ENCODE measurements at regions not wholly inside any gene's neighbourhood (a gene's known extent, or its start where the extent isn't known, plus 50 kb on each side); places are given as distances from the start of the nearest gene placed in this dataset.

- DNase-seq, result no peak
Observed at GRCh38 chr6:14444295-14444972, 326.9 kb downstream of the CD83 start.

DNA sequence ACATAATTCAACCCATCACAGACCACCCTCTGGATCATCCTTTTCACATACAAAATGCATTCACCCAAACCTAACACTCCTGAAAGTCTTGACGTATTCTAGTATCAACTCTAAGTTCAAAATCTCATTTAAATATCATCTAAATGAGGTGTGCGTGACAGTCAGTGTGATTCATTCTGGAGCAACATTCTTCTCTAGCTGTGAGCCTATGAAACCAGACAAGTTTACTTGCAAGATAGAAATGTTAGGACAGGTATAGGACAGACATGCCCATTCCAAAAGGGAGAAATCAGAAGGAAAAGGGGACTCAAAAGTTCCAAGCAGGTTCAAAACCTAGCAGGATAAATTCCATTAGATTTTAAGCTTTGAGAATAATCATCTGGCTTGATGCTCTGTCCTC is 329.7 kb downstream of the CD83 start:
- DNase-seq, result no peak

DNA sequence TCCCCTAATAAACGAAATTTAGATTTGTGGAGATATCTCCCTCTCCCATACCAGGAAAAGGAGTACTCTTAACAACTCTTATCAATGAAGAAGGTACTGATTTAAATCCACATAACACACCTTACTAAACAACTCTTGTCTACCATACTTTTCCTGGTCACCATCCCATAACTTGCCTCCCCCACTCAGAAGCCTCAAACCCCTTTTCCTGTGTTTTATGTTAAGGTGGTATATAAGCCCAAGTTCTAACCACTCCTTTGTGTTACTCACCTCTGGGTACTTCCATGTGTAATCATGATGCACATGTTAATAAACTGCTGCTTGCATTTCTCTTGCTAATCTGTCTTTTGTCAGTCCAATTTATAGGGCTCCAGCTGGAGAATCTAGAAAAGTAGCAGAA is 330.7 kb downstream of the CD83 start:
- DNase-seq, result no peak

- DNase-seq, result no peak
Observed at GRCh38 chr6:14450133-14450504, 332.5 kb downstream of the CD83 start.

DNA sequence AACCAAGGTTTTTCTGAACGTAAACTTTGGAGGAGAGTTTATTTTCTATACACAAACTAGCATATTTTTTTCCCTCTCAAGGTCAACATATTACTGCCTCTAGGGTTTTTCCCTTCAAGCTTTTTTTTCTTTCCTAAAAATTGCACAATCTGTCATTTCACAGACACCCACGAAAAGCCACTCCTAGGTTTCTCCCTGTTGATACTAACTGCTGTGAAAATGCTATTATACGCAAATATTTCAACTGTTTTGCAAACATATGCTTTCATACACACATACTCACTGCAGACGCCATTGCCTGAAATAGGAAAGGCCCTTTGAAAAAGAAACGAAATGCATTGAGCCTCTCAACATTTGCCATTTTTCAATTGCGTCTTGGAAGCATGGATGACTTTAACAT is 333.0 kb downstream of the CD83 start:
- DNase-seq, result no peak

- no peak for DNase-seq
Observed at GRCh38 chr6:14451594-14452374, 334.2 kb downstream of the CD83 start.

DNA sequence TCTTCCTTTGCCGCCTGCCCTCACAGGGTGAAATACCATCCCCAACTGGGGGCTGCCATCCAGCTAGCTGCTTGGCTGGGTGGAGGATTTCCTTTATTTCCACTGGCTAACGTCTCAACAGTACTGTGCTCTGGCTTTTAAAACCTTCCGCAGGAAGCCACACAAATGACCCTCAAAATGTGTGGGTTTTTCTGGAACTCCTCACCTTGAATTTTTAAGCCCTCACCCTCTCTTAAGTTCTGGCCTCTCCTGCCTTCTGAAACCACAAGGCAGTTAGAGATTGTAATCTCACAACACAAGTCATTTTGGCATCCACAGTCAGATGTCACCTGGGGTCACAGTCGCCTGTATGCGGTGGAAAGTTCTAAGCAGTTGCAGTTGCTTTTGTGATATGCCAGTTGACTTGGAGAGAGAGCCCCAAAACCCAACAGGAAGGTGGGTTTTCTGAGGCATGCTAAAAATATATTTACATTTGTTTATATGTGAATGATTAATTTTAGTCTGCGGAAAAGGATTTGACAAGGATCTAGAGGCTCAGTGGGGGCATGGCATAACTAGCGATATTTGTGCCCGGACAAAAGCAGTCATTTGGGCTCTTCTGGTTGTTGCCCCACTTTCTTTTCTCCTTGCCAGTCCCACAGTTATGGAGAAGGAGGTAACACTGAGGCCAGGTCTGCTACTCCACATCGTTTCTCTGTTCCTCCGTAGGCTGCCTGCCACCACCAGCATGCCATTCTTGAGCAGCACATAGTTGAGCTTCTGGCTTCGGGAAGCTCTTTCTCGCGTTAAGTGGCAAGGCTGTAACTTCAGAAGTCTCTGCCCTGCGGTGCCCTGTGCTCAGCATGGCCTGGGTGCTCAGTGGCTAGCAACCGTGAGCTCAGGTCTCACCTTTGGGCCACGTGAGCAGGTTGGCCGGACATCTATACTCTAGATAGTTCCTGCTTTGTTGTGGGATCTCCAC is 335.3 kb downstream of the CD83 start:
- DNase-seq, result no peak

DNA sequence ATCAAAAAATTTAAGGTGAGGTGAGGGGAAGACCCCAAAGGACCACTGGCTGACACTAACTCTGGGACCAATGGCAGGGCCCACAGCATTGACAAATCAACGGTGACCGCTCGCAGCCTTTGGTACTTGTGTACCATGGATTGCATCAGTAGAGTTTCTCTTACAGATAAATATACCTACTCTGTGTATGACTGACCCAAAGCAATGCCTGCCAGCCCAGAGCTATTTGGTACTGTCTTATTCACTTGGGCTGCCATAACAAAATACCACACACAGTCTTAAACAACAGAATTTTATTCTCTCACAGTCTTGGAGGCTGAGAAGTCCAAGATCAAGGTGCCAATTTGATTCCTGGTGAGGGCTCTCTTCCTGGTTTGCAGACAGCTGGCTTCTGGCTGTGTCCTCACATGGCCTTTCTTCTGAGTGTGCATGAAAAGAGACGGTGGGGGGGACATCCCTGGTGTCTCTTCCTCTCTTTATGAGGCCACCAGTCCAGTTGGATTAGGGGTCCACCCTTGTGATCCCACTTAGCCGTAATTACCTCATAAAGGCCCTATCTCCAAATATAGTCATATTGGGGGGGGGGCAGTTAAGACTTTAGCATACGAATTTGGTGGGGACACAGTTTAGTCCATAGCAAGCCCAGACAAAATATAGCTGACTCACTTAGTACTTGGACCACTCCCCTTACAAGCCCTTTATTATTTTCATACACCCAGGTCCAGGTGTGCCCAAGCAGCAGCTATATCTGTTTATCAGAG is 336.3 kb downstream of the CD83 start:
- no peak for DNase-seq

GRCh38 chr6:14454473-14454775 is 336.9 kb downstream of the CD83 start:
- DNase-seq, result no peak

DNA sequence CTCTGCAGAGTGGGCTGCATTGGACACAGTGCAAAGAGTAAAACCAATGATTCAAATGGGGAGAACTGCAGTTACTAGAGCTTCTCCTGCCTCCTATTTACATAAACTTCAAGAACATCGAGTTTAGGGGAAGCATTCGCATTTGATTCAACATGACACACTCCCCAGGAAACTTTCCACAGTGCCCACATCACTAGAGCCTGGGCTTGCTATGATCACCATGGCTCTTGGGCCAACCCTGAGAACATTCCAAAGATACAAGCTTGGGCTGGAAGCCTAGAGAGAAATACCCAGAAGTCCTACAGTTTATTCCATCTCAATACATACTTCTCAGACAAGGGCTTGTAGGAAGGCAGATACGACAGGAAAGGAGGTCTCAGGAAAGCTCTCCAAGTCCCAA is 337.9 kb downstream of the CD83 start:
- DNase-seq, result no peak

DNA sequence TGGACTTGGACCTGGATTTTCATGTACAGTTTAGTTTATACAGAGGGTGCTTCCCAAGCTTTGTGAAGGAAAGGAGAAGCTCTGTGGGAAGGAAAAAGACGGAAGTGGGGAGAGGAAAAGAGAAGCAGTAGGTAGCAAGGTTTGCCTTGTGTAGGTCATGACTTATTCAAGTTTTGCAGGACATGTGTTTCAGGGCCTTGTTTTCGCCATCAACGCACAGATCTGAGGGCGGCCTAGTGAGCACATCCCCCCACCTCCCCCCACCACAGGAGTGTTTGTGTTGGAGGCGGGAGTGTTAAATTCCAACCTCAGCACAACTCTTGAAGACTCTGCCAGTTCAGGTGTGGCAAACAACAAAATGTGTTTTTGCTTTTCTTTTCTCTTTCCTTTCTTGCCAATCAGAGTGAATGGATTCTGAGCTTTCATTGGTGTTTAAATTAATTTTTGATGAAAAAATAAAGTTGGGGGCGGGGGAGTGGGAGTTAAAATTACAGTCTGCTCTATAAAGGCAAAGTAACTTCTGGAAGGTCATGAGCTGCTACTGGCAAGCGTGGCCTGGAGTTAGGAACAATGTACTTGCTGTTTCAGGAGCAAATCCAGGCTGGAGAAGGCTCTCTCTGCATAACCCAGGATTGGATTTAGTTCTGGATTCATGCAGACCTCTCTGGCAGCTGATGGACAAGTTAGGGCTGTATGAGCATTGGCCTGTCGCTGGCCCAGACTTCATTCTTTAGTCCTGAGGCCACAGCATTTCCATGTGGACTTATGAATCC is 338.5 kb downstream of the CD83 start:
- DNase-seq, result no peak

GRCh38 chr6:14456941-14457340 is 339.4 kb downstream of the CD83 start:
- DNase-seq, result no peak

DNA sequence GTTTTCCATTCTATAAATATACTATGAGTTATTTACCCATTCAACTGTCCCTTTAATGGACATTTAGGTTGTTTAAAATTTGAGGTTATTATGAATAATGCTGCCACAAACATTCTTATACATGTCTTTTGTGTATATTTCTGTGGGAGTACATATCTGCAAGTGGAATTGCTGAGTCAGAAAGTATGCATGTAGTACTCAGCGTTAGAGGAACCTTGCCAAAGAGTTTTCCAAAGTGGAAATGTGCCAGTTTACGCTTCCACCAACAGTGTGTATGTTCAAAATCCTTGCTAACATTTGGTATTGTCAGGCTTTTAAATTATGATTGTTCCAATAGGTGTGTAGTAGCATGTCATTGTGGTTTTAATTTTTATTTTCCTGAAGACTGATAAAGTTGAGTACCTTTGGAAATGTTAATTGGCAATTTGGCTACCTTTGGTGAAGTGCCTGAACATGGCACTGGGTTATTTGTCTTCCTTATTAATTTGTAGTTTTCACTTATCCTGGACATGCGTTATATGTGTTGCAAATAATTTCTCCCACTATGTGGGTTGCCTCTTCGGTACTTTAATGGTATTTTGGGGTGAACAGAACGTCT is 341.2 kb downstream of the CD83 start:
- DNase-seq, result no peak

- no peak for DNase-seq
Observed at GRCh38 chr6:14459315-14459714, 341.7 kb downstream of the CD83 start.

- DNase-seq, result no peak
Observed at GRCh38 chr6:14460556-14460955, 343.0 kb downstream of the CD83 start.

DNA sequence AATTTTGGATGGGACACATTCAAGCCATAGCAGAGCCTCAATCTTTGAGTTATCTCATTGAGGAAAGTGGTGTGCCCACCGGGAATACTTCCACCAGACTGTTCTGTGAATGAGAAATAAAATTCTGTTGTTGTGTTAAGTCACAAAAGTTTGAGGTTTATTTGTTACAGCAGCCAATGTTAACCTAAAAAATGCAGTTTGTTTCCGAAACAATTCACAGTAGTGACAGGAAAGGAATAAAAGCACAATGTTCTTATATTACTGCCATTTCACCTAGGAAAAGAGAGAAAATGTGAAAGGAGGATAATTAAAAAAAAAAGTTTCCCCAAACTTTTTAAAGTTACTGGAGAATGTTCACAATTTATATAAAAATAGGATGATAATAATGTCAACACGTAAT is 344.6 kb downstream of the CD83 start:
- no peak for DNase-seq

- DNase-seq, result no peak
Observed at GRCh38 chr6:14462566-14462965, 345.0 kb downstream of the CD83 start.

GRCh38 chr6:14463110-14463509 is 345.5 kb downstream of the CD83 start:
- DNase-seq, result no peak

GRCh38 chr6:14464055-14464454 is 346.5 kb downstream of the CD83 start:
- no peak for DNase-seq

GRCh38 chr6:14464716-14465115 is 347.1 kb downstream of the CD83 start:
- DNase-seq, result no peak

- DNase-seq, result no peak
Observed at GRCh38 chr6:14466278-14466677, 348.7 kb downstream of the CD83 start.

- DNase-seq, result no peak
Observed at GRCh38 chr6:14467591-14467990, 350.0 kb downstream of the CD83 start.

All from SIG-M5 (cell line).